IPS-18a (cell line): ENCODE measurements at regions not wholly inside any gene's neighbourhood (a gene's known extent, or its start where the extent isn't known, plus 50 kb on each side); places are given as distances from the start of the nearest gene placed in this dataset.

Experiments used
- H3K27ac ChIP-seq: one replicate; pipeline ENCODE4 v1.5.1; 2013; ENCODE audit warnings: low read length
- H3K27me3 ChIP-seq: one replicate; pipeline ENCODE4 v1.6.1; 2013; ENCODE audit warnings: mild to moderate bottlenecking, low read length; ENCODE audit not compliant: control insufficient read depth, insufficient read depth
- H3K36me3 ChIP-seq: one replicate; pipeline ENCODE4 v1.6.1; 2013; ENCODE audit warnings: low read depth, low read length; ENCODE audit not compliant: control insufficient read depth
- H3K4me1 ChIP-seq: one replicate; pipeline ENCODE4 v1.6.1; 2013; ENCODE audit warnings: low read depth, low read length; ENCODE audit not compliant: control insufficient read depth
- H3K4me3 ChIP-seq: one replicate; pipeline ENCODE4 v1.5.1; 2013; ENCODE audit warnings: low read length
- H3K9ac ChIP-seq: one replicate; pipeline ENCODE4 v1.6.1; 2013; ENCODE audit warnings: mild to moderate bottlenecking, low read length, moderate library complexity
- H3K9me3 ChIP-seq: one replicate; pipeline ENCODE4 v1.6.1; 2013; ENCODE audit warnings: low read depth, low read length; ENCODE audit not compliant: control insufficient read depth

DNA sequence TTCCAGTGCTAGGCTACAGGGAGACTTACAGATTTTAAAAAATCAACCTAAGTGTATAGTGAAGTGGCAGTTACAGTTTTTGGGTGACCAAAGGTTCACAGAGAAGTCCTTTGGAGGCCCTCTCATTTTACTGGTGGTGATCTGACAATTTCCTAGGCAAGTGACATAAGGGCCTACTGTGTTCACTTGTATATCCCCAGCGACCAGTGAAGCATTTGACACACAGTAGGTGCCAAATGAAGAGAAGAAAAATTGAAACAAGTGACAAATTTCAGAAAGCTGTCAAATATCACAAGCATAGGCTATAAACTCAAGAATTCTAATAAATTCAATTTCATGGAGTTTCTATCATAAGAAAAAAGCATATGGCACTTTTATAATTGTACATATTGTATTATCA lies 89.5 kb downstream of the RPL22L1 start:
- Histone ChIP-seq H3K36me3 (no peaks in the 10 kb centered on the region), H3K9me3 (no peaks in the 10 kb centered on the region), H3K4me1 (no peaks in the 10 kb centered on the region), H3K9ac (no peak overlapping the region), H3K4me3 (no peak overlapping the region), H3K27me3 (no peaks in the 10 kb centered on the region), H3K27ac (no peak overlapping the region)

GRCh38 chr3:170778240-170779217 lies 91.5 kb downstream of the RPL22L1 start:
- H3K4me3 ChIP-seq: no peak overlapping the region
- H3K9me3 ChIP-seq: no peaks in the 10 kb centered on the region
- no peaks in the 10 kb centered on the region for H3K36me3 ChIP-seq
- H3K27me3 ChIP-seq: no peaks in the 10 kb centered on the region
- H3K4me1 ChIP-seq: no peaks in the 10 kb centered on the region
- H3K9ac ChIP-seq: no peak overlapping the region
- H3K27ac ChIP-seq: no peak overlapping the region

DNA sequence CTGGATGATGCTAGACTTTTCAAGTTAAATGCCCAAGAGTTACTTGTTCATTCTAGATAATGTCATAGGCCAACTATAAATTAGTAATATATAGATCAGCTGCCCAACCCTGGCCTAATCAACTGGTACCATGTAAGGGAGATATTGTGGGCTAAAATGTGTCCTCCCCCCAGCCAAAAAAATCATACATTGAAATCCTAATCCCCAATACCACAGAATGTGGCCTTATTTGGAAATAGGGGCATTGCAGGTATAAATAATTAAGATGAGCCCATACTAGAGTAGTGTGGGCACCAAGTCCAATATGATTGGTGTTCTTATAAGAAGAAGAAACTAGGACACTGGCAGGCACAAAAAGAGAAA lies 92.5 kb downstream of the RPL22L1 start:
- no peaks in the 10 kb centered on the region for H3K27me3 ChIP-seq
- H3K9ac ChIP-seq: no peak overlapping the region
- no peak overlapping the region for H3K4me3 ChIP-seq
- H3K9me3 ChIP-seq: no peaks in the 10 kb centered on the region
- H3K4me1 ChIP-seq: no peaks in the 10 kb centered on the region
- no peaks in the 10 kb centered on the region for H3K36me3 ChIP-seq
- H3K27ac ChIP-seq: no peak overlapping the region

GRCh38 chr3:170776887-170777563 lies 93.0 kb downstream of the RPL22L1 start:
- Histone ChIP-seq H3K9ac (no peak overlapping the region), H3K4me1 (no peaks in the 10 kb centered on the region), H3K27me3 (no peaks in the 10 kb centered on the region)

DNA sequence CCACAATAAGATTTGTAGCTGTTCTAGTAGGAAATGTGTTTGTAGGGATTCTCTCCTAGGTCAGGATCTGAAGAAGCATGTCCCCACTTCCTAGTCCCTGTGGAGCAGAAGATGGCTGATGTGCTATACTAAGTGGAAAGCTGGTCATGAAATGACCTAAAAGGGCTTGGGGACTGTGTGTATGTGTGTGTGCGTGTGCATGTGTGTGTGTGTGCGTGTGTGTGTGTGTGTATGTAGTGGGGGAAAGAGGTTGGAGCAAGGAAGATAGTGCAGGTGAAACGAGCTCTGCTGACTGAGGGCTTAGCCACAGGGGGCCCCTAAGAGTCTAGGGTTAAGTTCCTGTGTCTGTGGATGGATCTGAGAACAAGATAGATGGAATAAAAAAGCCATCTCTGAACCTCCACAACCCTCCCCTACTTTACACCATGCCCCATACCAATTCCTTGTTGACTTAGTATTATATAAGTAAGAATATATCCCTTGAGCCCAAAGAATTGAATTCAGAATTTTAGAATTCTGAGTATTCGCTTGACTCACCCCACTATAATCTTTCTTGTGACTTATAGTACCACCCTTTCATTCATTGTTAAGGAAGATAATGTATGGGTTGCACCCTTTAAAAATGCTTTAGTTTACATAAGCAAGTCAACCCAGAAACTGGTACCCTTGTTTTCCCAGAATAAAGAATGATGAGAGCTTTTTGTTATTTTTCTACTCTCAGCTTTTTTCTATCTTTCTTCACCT lies 96.1 kb downstream of the RPL22L1 start:
- H3K4me3 ChIP-seq: no peak overlapping the region
- H3K27ac ChIP-seq: no peak overlapping the region
- no peaks in the 10 kb centered on the region for H3K9me3 ChIP-seq
- no peaks in the 10 kb centered on the region for H3K36me3 ChIP-seq
- no peak overlapping the region for H3K9ac ChIP-seq
- no peaks in the 10 kb centered on the region for H3K4me1 ChIP-seq
- H3K27me3 ChIP-seq: no peaks in the 10 kb centered on the region

More at GRCh38 chr3:170776887-170777563, 93.0 kb downstream of the RPL22L1 start:
- no peaks in the 10 kb centered on the region for H3K9me3 ChIP-seq
- no peak overlapping the region for H3K4me3 ChIP-seq
- H3K27ac ChIP-seq: no peak overlapping the region
- H3K36me3 ChIP-seq: no peaks in the 10 kb centered on the region

DNA sequence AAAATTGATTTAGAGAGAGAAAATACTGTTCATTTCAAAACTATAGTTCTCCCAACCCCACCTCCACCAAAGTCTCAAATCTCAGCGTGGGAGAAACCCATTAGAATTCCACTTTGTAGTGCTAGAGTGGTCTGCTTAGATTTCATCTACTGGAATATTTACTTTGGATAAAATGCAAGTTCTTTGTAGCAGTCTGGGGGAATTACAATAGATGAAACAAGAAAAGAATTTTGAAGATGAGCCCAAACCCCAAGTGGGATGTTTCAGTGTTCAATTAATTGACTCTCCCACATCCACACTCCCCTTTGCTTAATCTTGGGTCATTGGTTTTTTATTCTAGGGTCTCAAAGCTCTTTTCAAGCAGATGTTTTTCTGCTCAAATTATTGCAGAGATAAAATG lies 97.8 kb downstream of the RPL22L1 start:
- H3K27ac ChIP-seq: no peak overlapping the region
- H3K9ac ChIP-seq: no peak overlapping the region
- H3K9me3 ChIP-seq: no peaks in the 10 kb centered on the region
- peaks cover 5% of the 10 kb centered on the region for H3K4me1 ChIP-seq
- H3K27me3 ChIP-seq: no peaks in the 10 kb centered on the region
- no peaks in the 10 kb centered on the region for H3K36me3 ChIP-seq
- H3K4me3 ChIP-seq: no peak overlapping the region

DNA sequence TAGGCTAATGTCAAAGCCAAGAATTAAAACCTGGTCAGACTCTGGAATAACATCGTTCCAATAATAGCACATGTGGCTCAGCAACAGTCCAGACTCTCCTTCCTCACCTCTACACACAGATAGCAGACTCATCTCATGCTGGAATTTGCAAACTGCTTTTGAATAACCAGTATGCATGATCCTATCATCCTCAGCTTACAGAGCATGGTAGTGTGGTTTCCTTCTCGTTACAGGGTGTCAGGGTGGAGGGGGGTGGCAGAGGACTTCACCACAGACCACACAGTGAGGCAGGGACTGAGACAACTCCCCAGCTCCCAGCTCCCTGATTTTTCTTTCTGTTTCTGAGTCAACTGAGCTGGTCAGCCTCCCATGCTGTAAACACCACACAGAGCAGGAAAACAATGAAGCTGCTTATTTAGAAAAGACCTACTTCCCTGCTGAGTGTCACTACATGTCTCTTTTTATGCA lies 101.6 kb downstream of the RPL22L1 start:
- no peaks in the 10 kb centered on the region for H3K27me3 ChIP-seq
- H3K36me3 ChIP-seq: no peaks in the 10 kb centered on the region
- no peak overlapping the region for H3K27ac ChIP-seq
- no peak overlapping the region for H3K4me3 ChIP-seq
- no peak overlapping the region for H3K9ac ChIP-seq
- H3K9me3 ChIP-seq: no peaks in the 10 kb centered on the region
- H3K4me1 ChIP-seq: peaks cover 5% of the 10 kb centered on the region

DNA sequence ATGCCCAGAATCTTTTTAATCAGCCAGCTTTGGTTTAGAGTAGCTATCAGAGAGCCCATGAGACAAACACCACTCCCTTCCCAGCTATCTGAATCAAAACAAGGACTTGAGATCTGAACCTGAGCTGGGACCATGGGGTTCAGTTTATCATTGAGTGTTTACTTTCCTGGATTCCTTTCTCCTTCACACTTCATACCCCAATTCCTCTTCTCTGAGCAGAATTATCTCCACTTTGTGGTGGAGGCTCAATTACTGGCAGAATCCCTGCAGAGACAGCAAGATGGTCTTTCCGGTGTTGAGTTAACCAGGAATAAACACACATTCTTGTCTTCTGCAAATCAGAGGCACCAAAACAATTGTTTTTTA lies 102.4 kb downstream of the RPL22L1 start:
- Histone ChIP-seq H3K27me3 (no peaks in the 10 kb centered on the region), H3K36me3 (no peaks in the 10 kb centered on the region), H3K27ac (no peak overlapping the region), H3K4me1 (peaks cover 5% of the 10 kb centered on the region), H3K9me3 (no peaks in the 10 kb centered on the region), H3K4me3 (no peak overlapping the region), H3K9ac (no peak overlapping the region)

GRCh38 chr3:170766823-170767575 lies 103.0 kb downstream of the RPL22L1 start:
- H3K27me3 ChIP-seq: no peaks in the 10 kb centered on the region
- no peak overlapping the region for H3K4me3 ChIP-seq
- no peak overlapping the region for H3K9ac ChIP-seq
- no peaks in the 10 kb centered on the region for H3K9me3 ChIP-seq
- peaks cover 5% of the 10 kb centered on the region for H3K4me1 ChIP-seq
- H3K36me3 ChIP-seq: no peaks in the 10 kb centered on the region
- no peak overlapping the region for H3K27ac ChIP-seq

GRCh38 chr3:170766253-170766652 lies 103.7 kb downstream of the RPL22L1 start:
- Histone ChIP-seq H3K27me3 (no peaks in the 10 kb centered on the region), H3K9me3 (no peaks in the 10 kb centered on the region), H3K9ac (no peak overlapping the region), H3K4me1 (peaks cover 5% of the 10 kb centered on the region), H3K36me3 (no peaks in the 10 kb centered on the region), H3K4me3 (no peak overlapping the region), H3K27ac (no peak overlapping the region)
